ENCODE measurements at regions not wholly inside any gene's neighbourhood (a gene's known extent, or its start where the extent isn't known, plus 50 kb on each side); places are given as distances from the start of the nearest gene placed in this dataset.
A peak's percentile ranks its signal among the peaks of the same experiment; 100 is the strongest.

- Mint-ChIP-seq H3K27ac (peak overlapping the region in 2 of 3 experiments; percentile 14 to 59; a peak in 2 of 7 replicates), H3K9me3 (no peaks in the 10 kb centered on the region), H3K4me1 (peaks cover 24 to 52% of the 10 kb centered on the region in 2 experiments), H3K4me3 (no peak overlapping the region), H3K36me3 (ENCODE audit: insufficient read depth in 1 of 3, low read depth in 3 of 3) (no peaks in the 10 kb centered on the region), H3K27me3 (ENCODE audit: low read depth) (peaks cover 6% of the 10 kb centered on the region)
- Histone ChIP-seq H4K5ac (ENCODE audit: insufficient read length, low read depth, low read length) (no peak overlapping the region), H3K9ac (ENCODE audit: extremely low read depth, insufficient read length, low read length) (no peak overlapping the region), H3K27ac (ENCODE audit: insufficient read length, low read depth, low read length) (no peak overlapping the region), H2BK20ac (ENCODE audit: low read depth, low read length, poor library complexity, severe bottlenecking) (no peak overlapping the region), H4K20me1 (ENCODE audit: control insufficient read depth, insufficient read depth, insufficient read length) (no peaks in the 10 kb centered on the region), H2AFZ (ENCODE audit: low read length) (no peak overlapping the region), H3K4me1 (ENCODE audit: insufficient read depth, low read length) (no peaks in the 10 kb centered on the region), H4K8ac (replicated peaks; ENCODE audit: insufficient read length, low read depth, low read length) (no peak overlapping the region), H3K27me3 (ENCODE audit: insufficient read depth, low read length) (no peaks in the 10 kb centered on the region), H3K56ac (ENCODE audit: insufficient read length, low read depth, low read length) (no peak overlapping the region), H3K79me2 (ENCODE audit: insufficient read depth, low read length) (no peaks in the 10 kb centered on the region), H2BK12ac (ENCODE audit: insufficient read length, low read depth, low read length) (no peak overlapping the region), H3K23ac (ENCODE audit: insufficient read length, low read depth, low read length) (no peak overlapping the region), H2AK5ac (ENCODE audit: insufficient read length, low read length) (no peak overlapping the region), H3K18ac (ENCODE audit: insufficient read length, low read depth, low read length) (no peak overlapping the region), H2BK5ac (ENCODE audit: insufficient read length, low read length) (no peak overlapping the region), H3K23me2 (ENCODE audit: insufficient read length, low read depth, low read length, poor library complexity, severe bottlenecking) (no peaks in the 10 kb centered on the region), H3K14ac (ENCODE audit: insufficient read depth, low read length) (no peak overlapping the region), H3K9me3 (ENCODE audit: control insufficient read depth, low read depth, low read length) (no peaks in the 10 kb centered on the region), H3K4ac (ENCODE audit: low read depth, low read length) (no peak overlapping the region), H4K91ac (ENCODE audit: insufficient read length, low read depth, low read length) (no peak overlapping the region), H2BK15ac (ENCODE audit: low read depth, low read length) (no peak overlapping the region), H3K79me1 (ENCODE audit: insufficient read depth, low read depth, low read length, poor library complexity, severe bottlenecking) (no peaks in the 10 kb centered on the region), H2BK120ac (ENCODE audit: low read depth, low read length, poor library complexity, severe bottlenecking) (no peak overlapping the region), H3T11ph (ENCODE audit: low read length) (no peak overlapping the region), H3K4me2 (ENCODE audit: insufficient read depth, insufficient read length, low read length) (no peak overlapping the region)
- WGBS (ENCODE audit: extremely low coverage, insufficient read length, low lambda C conversion rate) = no CpG with 5 or more reads among the region's 11 CpGs
- DNase-seq = no peak
- no peak for TF ChIP-seq CTCF (conservative IDR thresholded peaks at IDR 0.05)
These were observed 153.7 kb upstream of the TLE3 start for GRCh38 chr15:70251246-70251990.
